Esophagus squamous epithelium (tissue), 4 donors: ENCODE measurements at regions not wholly inside any gene's neighbourhood (a gene's known extent, or its start where the extent isn't known, plus 50 kb on each side); places are given as distances from the start of the nearest gene placed in this dataset.

Source experiments
- POLR2A ChIP-seq, 4 donors: fragments of 450-650 bp; IDR thresholded peaks; one replicate each; pipeline ENCODE4 v1.6.1; 2017; ENCODE audit warnings: antibody characterized with exemption in 4 of 4, mild to moderate bottlenecking in 4 of 4, moderate library complexity in 3 of 4
- TF ChIP-seq, protein P1 (sequence below), 6 experiments: fragments of 450-650 bp in 4 of 6; fragments of 200-600 bp in 2 of 6; sonication (generic) in 2 of 6; IDR thresholded peaks; one replicate each; pipeline ENCODE4 v1.5.1; 2016 to 2019; ENCODE audit warnings: antibody characterized with exemption in 6 of 6, mild to moderate bottlenecking in 4 of 6, moderate library complexity in 4 of 6

GRCh38 chr6:137712587-137712986 is 154.5 kb upstream of the TNFAIP3 start:
- TF ChIP-seq POLR2A (IDR thresholded peaks at IDR 0.05): no peak
- TF ChIP-seq, protein P1, sequence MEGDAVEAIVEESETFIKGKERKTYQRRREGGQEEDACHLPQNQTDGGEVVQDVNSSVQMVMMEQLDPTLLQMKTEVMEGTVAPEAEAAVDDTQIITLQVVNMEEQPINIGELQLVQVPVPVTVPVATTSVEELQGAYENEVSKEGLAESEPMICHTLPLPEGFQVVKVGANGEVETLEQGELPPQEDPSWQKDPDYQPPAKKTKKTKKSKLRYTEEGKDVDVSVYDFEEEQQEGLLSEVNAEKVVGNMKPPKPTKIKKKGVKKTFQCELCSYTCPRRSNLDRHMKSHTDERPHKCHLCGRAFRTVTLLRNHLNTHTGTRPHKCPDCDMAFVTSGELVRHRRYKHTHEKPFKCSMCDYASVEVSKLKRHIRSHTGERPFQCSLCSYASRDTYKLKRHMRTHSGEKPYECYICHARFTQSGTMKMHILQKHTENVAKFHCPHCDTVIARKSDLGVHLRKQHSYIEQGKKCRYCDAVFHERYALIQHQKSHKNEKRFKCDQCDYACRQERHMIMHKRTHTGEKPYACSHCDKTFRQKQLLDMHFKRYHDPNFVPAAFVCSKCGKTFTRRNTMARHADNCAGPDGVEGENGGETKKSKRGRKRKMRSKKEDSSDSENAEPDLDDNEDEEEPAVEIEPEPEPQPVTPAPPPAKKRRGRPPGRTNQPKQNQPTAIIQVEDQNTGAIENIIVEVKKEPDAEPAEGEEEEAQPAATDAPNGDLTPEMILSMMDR (IDR thresholded peaks at IDR 0.05): no peak
